Lower leg skin (tissue), 3 donors: ENCODE measurements at regions not wholly inside any gene's neighbourhood (a gene's known extent, or its start where the extent isn't known, plus 50 kb on each side); places are given as distances from the start of the nearest gene placed in this dataset.

Source experiments
- CTCF ChIP-seq, 3 donors: fragments of 450-650 bp; IDR thresholded peaks; one replicate each; pipeline ENCODE4 v1.5.1; 2016; ENCODE audit warnings: antibody characterized with exemption in 3 of 3, mild to moderate bottlenecking in 3 of 3, moderate library complexity in 2 of 3
- POLR2A ChIP-seq, 2 donors: fragments of 450-650 bp; IDR thresholded peaks; one replicate each; pipeline ENCODE4 v1.6.1; 2016 to 2017; ENCODE audit warnings: antibody characterized with exemption in 2 of 2, mild to moderate bottlenecking in 1 of 2, moderate library complexity in 1 of 2

- TF ChIP-seq POLR2A (IDR thresholded peaks at IDR 0.05): no peak
- no peak for TF ChIP-seq CTCF (IDR thresholded peaks at IDR 0.05)
Measured at GRCh38 chr21:9759972-9760371, 761.4 kb upstream of the TPTE start.
